ENCODE measurements at regions not wholly inside any gene's neighbourhood (a gene's known extent, or its start where the extent isn't known, plus 50 kb on each side); places are given as distances from the start of the nearest gene placed in this dataset.

DNA sequence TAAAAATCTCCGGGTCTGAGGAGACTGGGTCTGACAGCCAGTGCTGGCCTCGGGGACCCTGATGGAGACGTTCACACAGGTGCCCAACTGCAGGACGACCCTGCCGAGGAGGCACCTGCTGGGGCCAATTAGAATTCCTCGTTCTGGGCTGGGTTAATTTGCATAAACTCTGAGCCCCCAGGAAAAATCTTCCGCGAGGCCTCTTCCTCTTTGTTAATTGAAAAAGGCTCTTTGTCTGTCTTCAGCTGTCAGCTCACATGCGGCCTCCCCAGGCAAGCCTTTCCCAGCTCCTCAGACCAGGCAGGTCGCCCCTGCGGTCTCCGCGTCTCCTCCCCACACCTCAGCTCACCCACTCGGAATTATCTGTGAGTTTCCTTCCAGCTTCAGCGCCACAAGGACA lies 400.2 kb downstream of the SEC14L1 start:
- TF ChIP-seq TAF1 (IDR thresholded peaks at IDR 0.05; ENCODE audit: low read depth) (no peak), CEBPB (IDR thresholded peaks at IDR 0.05) (no peak), TCF12 (IDR thresholded peaks at IDR 0.05; ENCODE audit: low read depth) (no peak), TEAD4 (IDR thresholded peaks at IDR 0.05) (no peak), NFIC (IDR thresholded peaks at IDR 0.05) (no peak), YY1 (IDR thresholded peaks at IDR 0.05; ENCODE audit: low read depth) (no peak), CREB1 (IDR thresholded peaks at IDR 0.05; ENCODE audit: low read depth) (no peak), EP300 (IDR thresholded peaks at IDR 0.05; ENCODE audit: borderline replicate concordance) (no peak), RAD21 (IDR thresholded peaks at IDR 0.05; ENCODE audit: low read depth) (no peak)

Data from Ishikawa (cell line).